ENCODE measurements at regions not wholly inside any gene's neighbourhood (a gene's known extent, or its start where the extent isn't known, plus 50 kb on each side); places are given as distances from the start of the nearest gene placed in this dataset.

DNA sequence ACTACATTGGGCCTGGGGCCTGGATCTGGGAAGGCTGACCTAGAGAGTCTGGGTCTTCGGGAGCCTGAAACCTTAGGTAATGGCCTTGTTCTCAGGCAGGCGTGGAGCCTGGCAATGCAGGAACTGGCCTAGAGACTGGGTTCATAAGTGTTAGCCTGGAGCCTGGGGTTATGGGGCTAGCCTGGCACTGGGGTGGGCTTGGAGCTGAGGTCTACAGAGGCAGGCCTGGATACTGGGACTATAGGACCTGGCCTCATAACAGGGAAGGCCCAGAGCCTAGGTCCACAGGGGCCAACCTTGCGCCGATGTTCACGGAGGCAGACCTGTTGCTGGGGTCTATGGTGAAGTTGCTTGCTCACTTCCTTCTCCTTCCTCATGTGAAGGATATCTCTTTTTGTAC lies 843.8 kb upstream of the GJE1 start:
- TF ChIP-seq CTCF (IDR thresholded peaks at IDR 0.05), result no peak
- no peak for TF ChIP-seq EZH2 (IDR thresholded peaks at IDR 0.05)
- no peak for TF ChIP-seq EZH2phosphoT487 (IDR thresholded peaks at IDR 0.05)
